Activated CD8-positive, alpha-beta memory T cell treated with anti-CD3 and anti-CD28 coated beads for 4 hours (primary cell): ENCODE measurements at regions not wholly inside any gene's neighbourhood (a gene's known extent, or its start where the extent isn't known, plus 50 kb on each side); places are given as distances from the start of the nearest gene placed in this dataset.
A peak's percentile ranks its signal among the peaks of the same experiment; 100 is the strongest.
"Not testable (repeated sequence)": the region's sequence is repeated elsewhere in the genome, so short reads cannot be mapped to it uniquely, and the experiment has no call there.

Experiments
- DNase-seq, 2 donors: peaks; one replicate each; pipeline ENCODE4 v3.0.0-alpha.2; 2020; ENCODE audit warnings: low read depth in 2 of 2

DNA sequence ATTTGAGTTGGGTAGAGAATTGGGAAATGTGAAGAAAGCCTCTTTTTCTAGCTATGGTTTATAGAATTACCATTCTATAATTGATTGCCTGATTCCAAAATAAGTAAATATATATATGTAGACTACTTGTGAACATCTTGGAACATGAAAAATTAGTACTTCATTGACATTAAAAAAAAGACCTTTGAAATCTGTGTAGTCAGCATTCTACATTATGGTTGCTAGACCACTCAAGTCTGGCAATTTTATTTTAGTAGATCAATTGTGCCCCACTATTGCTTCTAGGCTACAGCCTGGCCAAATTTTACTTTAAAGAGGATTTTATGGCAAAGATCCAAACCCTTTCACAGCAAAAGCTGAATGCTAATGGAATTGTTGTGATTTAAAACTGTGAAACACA is 279.8 kb downstream of the IKZF2 start:
- DNase-seq = no peak

DNA sequence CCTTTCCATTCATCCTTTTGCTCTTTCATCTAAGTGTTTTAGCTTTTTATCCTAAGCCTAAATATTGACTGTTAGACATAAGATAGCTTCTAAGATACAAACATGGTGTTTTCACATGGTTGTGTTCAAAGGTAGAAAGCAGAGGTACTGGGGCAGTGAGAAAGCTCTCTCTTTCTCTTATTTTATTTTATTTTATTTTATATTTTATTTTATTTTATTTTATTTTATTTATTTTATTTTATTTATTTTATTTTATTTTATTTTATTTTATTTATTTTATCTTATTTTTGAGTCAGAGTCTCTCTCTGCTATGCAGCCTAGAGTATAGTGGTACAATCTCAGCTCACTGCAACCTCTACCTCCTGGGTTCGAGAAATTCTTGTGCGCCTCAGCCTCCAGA is 287.2 kb downstream of the IKZF2 start:
- no peak for DNase-seq

DNA sequence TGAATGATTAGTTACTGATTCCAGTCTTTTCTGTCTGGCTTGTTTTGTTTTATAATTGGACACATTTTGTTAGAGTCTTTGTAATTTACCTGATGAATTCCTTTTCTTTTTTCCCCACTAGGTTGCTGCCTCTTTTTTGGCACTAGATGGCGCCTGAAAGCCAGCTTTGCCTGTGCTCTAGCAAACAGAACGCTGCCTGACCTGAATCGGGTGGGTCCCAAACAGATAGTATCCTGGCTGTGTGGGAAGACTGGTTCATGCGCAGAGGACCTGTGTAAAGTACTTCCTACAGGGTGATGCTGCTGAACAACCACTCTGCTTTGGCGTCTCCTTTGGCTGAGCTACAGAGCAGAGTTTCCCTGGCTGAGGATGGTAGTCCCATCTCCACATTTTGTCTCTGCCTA is 288.2 kb downstream of the IKZF2 start:
- DNase-seq = peak in 1 of 2 donors; percentile 3

DNA sequence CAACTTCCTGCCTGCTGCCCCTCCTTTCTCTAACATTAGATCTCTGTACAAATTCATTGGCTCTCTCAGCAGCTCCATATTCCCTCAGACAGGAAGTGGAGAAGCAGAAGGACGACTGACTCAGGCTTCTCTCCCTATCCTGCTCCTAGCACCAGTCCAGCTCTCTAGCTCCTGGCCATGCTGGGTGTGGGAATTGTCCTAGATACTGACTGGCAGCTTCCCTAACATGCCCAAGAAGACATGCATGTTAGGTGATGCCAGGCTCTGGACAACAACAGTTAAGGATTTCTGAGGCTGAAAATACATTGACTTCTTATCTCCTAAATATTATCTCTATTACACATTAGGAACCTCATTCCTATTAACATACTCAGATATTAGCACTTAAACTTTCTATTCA is 292.9 kb downstream of the IKZF2 start:
- no peak for DNase-seq

DNA sequence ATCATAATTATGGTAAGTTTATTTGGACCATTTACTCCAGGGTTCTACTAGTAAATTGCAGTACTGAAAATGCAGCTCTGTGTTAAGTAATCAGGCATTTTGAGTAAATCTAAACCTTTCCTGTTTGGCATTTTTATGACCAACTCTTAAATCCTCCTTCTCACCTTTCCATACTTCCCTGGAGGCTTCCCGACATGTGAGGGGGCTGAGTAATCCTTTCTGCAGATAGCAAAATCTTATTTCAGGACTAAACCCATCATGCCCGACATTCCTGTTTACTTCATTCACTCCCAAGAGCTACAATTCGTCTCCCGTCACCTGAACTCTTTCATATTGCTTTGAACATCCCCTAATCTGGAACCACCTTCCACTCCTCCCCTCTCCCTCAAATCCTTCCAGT is 296.6 kb downstream of the IKZF2 start:
- no peak for DNase-seq

DNA sequence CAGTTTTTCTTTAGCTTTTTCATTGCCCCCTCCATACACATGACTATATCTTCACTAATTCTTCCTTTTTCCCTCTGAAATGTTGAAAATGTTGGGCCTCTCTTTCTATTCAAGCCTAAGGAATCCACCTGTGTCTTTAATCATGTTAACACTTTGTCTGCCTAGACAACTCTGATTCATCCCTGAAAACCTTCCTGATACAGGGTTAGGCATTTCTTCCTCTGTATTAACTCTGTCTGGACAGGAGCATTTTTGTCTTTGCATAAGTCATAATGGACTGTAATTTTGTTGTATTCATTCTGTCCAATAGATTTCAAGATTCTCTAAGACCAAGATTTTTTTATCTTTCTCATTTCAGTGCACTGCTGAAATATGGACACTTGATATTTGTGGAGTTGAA is 297.3 kb downstream of the IKZF2 start:
- DNase-seq = no peak

DNA sequence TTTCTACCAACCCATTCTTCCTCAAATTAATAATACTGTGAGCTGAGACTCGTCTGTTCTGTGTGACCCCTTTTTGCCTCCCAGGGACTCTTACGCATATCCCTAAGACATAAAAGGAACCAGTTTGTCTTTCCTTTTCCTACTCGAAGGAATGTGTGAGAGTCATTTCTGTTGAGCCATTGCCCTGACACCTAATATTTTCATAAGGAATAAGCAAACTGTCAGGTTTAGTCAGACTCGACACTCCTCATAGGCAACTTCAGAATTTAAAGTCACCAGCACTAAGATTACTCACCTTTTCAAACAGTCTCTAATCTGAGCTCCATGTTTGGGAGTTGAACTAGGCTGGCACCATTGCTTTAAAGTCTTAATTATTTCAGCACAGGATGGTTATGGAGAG is 305.5 kb downstream of the IKZF2 start:
- no peak for DNase-seq

DNA sequence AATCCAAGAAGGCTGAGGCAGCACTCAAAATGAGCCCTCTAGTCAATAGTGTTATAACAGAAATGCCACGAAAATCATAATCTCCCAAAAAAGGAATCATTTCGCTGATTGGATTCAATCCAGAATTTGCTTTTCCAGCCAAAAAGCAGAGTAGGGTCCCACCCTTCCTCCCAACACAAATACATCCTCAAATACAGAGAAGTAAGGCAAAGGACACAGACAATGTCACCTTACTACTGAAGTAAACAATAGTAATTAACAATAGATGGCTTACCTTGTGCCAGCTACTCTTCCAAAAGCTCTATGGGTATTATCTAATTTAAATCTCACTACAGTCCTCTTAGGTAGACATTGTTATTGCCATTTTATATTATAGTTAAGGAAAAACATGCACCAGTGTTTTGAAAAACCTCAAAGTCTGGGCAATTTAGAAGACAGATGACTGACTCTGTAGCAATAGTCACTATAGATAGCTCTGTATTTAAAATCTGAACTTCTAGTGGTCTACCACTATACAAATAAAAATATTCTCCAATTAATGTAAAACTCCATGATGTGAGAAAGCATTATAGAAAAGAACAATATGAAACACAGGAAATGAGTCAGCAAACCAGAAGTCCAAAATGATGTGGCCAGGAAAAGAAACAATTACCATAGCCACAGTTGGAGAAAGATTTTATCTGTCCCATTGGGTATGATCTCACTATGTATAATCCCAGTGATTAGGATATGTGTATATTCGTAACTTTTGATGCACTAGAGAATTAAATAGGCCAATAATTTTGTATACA is 305.0 kb upstream of the ERBB4 start:
- DNase-seq = no peak

DNA sequence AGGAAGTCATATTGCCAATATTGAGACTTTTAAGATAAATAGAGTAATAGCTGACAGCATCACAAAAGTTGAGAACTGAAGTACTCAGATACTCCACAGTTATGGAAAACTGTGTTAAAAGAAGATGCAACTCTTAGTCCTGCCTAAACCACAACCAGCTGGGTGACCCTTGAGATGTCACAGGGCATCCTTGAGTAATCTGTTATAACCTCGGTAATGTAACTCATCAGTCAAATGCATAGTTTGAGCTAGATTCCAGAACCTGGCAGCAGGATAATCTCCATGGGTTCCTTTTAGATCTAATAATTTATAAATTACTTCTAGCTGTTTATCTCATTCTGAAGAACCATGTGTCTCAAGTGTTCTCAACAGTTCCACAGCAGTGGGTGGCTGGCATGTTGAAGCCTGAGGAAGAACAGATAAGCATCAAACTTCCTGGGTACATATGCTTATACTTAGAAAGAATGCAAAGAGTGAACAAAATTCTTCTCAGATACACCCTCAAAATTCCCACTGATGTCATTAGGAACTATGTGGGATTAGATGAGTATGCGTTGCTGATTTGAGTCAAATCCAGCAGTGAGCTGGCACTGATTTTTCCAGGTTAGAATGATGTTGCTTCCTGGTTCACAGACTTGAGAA is 304.1 kb upstream of the ERBB4 start:
- no peak for DNase-seq

DNA sequence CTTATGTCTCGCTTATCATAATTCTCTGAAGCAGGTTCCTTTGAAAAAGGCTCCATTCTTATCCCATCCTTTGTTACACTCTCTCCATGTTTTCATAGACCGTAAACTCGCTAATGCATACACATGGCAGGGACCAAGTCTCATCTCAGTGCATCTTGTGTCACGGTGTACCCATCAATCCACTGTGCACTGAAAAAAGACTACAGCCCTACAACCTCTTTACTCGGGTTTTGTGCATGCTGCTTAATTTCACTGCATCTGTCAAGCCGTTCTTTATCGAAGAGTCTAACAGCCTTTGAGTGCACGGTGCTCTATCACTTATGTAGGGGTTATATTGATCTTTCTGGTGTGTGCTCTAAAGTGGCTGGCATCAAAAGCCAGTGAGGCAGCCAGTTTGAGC is 302.9 kb upstream of the ERBB4 start:
- DNase-seq = no peak

DNA sequence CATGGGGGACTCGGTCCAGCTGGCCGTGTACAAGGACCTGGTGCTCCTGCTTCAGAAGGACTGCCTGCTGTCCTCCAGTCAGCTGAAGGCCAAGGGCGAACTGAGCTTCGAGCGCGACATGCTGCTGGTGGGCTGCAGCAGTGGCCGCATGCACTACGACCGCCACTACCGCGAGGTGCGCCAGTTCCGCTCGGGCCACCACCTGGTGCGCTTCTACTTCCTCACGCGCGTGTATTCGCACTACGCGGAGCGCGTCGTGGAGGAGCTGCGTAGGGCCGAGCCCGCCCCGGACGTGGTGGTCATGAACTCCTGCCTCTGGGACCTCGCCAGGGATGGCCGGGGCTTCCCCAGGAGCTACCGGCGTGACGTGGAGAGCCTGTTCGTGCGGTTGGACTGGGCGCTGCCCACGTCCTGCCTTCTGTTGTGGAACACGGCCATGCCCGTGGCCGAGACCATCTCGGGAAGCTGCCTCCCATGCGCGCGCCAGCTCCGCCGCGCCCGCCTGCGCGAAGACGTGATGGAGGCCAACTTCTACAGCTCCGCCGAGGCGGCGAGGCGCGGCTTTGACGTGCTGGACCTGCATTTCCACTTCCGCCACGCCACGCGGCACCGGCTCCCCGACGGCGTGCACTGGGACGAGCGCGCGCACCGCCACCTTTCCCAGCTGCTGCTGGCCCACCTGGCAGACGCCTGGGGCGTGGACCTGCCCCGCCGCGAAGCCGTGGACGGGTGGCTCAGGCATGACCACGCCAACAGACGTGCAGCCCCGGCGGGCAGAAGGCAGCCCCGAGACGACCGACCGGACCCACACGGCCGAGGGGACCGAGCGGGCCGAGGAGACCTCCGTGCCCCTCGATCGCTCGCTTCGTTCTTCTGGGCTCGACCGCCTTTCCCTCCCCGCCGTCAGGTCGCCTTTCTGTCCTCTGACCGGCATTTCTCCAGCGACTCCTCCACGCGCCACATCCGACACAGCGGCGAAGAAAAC is 293.9 kb upstream of the ERBB4 start:
- DNase-seq = no peak

DNA sequence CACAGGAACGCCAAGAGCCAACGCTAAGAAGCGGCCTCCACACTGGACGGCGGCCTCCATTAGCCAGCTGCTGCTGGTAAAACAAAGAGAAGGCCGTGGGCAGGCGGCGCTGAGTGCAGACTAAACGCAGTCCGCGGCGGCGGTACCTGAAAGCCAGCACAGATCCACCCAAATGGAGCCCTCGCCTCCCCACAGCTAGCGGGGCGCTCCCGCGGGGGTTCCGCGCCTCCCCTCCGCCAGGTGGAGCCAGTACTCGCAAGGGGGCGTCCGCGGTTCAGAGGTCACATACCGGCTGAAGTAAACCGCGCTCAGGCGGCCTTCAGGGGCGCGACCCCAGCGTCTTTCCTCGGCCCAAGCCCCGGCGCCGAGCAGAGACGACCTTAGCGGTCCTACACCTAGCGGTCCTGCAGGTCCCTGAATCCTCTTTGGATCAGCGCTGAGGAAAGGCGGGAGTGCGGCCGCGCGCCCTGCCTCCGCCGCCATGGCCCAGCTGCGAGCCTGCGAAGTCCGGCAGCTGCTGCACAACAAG is 293.1 kb upstream of the ERBB4 start:
- DNase-seq = no peak

DNA sequence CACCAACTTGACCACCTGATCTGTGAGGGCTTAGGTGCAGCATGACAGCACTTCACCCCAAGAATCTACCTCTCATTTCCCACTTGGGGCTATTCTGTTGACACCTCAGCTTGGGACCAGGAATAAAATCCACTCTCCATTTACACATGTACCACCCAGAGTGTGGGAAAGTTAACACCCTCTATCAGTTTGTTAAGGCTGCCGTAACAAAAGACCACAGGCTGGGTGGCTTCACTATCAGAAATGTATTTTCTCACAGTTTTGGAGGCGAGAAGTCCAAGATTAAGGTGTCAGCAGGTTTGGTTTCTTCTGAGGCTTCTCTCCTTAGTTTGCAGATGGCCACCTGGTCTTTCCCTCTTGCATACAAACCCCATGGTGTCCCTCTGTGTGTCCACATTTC is 277.7 kb upstream of the ERBB4 start:
- no peak for DNase-seq

DNA sequence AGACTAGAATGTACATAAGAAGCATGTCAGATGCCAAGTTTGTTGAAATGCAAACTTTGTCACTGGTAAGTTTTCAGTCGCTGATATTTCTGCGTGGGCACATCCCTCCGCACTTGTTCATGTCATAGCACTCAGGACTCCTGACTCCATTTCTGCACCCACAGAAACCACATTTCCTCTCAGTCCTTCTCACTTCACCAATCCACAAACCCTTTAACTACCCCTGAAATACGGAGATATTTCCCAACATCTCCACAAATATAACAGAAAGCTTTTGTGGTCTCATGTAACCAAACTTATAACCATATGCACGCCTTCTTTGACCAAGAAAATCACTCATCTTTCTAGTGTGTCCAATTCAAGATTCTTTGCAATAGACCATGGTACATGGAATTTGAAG is 276.9 kb upstream of the ERBB4 start:
- no peak for DNase-seq

DNA sequence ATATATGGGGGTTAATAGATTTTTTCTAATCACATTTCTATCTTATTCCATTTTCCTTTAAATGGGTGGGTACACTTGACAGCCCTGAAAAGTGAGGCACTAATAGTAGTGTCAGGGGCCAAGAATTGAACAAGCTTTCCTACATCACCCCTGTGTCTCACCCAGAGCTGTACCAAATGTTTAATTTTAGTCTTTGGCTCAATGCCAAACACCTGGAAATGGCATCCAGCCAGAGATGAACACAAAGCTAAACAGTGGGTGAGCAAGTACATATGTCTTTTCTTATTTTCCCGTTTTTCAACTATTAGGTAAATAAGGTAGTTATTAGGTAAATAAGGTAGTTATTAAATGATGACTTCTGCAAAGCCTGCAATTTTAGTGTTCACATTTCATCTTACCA is 276.3 kb upstream of the ERBB4 start:
- DNase-seq = no peak

DNA sequence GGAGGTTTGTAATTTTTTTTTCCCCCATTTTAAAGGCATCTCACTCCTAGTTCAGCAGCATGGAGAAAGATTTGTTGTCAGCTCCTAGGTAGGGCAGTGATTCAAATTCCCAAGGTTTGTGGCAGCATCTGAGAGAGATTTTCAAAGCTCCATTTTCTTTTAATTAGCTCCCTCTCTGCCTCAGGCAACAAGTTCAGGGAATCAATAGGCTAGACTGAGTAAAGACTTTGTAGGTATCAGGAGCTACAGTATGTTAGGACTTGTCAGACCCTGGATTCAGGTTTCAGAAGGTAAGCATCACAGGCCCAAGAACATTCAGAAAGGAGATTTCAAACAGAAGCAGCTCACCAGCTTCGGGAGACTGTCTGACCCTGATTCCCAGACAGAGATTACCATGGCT is 273.3 kb upstream of the ERBB4 start:
- DNase-seq = no peak

DNA sequence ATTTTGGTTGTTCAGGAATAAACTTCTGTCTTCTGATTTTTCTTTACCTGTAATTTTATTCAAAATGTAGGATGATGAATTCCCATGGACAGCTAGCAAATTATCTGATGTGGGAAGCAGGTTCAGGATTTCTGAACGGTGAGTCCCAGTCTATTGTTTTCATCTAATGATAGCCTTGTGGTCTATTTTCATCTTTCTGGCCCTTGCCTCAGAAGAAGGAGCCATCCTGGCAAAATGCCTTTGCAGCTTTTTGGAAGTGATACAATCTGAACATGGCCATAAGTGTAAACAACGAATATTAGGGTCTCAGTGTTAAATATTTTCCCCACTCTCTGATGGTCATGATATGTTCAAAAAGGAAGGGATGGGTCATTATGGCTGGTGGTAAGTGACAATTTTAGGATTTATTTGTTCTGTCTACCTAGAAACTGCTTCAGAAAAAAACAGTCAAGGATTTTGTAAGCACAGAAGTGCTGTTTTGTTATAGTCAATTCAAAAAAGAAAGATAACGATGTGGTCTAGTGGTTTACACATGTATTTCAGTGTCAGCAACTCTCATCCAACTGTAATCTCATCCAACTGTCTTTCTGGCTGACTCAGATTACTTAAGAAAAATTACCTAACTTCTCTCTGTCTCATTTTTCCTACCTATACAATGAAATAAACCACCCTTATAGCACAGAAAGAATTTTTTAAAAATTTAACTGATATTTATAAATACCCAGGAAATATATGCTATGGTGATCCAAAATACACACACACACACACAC is 272.6 kb upstream of the ERBB4 start:
- no peak for DNase-seq

DNA sequence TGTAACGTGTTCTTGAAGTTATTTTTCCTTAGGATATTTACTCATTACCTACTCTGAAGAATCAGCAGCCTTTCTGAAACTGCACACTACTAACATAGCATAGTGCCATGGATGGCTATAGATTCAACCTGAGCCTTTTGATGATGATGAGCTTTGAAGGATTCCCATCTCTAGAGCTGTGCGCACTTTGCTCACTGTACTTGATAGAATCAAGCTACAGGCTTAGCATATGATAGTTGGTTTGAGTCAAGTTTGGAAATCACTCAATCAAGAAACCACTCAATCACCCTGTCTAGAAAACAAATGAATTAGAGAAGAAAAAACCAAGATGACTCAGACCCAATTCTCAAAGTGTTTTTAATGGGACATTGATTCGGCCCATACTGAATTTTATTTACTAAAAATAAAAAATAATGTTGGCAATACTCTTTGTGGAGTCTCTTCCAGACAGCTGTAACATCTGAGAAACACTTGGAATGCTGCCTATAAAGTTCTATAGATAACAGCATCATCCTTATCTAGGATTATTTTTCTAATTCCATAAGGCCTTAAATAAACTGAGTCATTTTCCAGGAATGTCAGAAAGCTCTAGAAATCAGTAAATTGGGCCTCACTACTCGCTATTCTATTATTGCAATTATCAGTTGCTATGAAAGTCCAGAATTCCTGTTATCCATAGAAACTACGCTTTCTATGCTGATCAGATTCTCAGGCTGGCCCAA is 259.0 kb upstream of the ERBB4 start:
- DNase-seq = no peak

DNA sequence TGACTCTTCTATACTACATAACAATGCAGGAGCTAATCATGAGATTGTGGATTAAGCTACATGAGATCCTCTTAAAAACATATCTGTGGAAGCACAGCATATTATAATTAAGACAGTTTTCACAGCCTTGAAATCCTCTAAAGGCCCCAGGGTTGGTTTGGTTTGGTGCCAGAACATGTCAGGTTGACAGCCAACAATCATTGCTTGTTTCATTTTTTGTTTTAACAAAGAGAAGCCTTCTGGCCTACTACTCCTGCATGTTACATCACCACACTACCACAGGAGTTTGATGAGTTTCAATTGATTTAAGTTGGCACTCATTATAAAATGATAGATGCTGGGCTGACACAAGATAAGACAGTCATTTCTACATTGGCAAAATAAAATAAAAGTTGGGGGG is 255.9 kb upstream of the ERBB4 start:
- DNase-seq = no peak

DNA sequence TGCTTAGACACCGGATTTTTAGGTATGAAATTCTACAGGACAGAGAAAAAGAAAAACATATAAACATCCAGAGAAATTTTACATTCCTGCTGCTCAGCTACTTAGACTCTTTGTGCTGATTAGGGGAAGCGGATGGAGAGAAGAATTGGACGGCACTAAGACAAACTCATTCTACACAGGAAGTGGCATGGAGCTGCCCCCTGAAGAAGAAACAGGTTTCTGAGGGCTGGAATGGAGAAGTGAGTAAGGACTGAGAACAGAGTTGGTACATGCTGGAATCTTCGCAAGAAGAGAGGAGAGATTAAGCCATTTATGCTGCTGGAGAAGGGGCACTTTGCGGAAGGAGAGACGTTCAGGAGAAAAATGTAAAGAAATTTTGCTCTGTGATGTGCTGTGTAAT is 253.0 kb upstream of the ERBB4 start:
- DNase-seq = no peak

DNA sequence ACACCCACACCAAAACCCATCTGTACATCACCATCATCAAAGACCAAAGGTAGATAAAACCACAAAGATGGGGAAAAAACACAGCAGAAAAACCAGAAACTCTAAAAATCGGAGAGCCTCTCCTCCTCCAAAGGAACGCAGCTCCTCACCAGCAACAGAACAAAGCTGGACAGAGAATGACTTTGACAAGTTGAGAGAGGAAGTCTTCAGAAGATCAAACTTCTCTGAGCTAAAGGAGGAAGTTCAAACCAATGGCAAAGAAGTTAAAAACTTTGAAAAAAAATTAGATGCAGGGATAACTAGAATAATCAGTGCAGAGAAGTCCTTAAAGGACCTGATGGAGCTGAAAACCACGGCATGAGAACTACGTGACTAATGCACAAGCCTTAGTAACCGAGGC is 247.5 kb upstream of the ERBB4 start:
- not testable (repeated sequence) for DNase-seq
